ENCODE measurements at regions not wholly inside any gene's neighbourhood (a gene's known extent, or its start where the extent isn't known, plus 50 kb on each side); places are given as distances from the start of the nearest gene placed in this dataset.

- no peak for TF ChIP-seq CTCF (IDR thresholded peaks at IDR 0.05; ENCODE audit: low read depth, low read length)
- DNase-seq (ENCODE audit: extremely low read depth, low read depth): no peak
Measured at GRCh38 chr13:28588296-28588695, 70.6 kb upstream of the POMP start.

GRCh38 chr13:28587174-28587540 is 71.8 kb upstream of the POMP start:
- no peak for DNase-seq (ENCODE audit: extremely low read depth, low read depth)
- no peak for TF ChIP-seq CTCF (IDR thresholded peaks at IDR 0.05; ENCODE audit: low read depth, low read length)

- no peak for DNase-seq (ENCODE audit: extremely low read depth, low read depth)
- TF ChIP-seq CTCF (IDR thresholded peaks at IDR 0.05; ENCODE audit: low read depth, low read length): no peak
Measured at GRCh38 chr13:28586439-28587173, 72.3 kb upstream of the POMP start.

- DNase-seq (ENCODE audit: extremely low read depth, low read depth): no peak
- TF ChIP-seq CTCF (IDR thresholded peaks at IDR 0.05; ENCODE audit: low read depth, low read length): no peak
Measured at GRCh38 chr13:28585561-28585960, 73.4 kb upstream of the POMP start.

DNA sequence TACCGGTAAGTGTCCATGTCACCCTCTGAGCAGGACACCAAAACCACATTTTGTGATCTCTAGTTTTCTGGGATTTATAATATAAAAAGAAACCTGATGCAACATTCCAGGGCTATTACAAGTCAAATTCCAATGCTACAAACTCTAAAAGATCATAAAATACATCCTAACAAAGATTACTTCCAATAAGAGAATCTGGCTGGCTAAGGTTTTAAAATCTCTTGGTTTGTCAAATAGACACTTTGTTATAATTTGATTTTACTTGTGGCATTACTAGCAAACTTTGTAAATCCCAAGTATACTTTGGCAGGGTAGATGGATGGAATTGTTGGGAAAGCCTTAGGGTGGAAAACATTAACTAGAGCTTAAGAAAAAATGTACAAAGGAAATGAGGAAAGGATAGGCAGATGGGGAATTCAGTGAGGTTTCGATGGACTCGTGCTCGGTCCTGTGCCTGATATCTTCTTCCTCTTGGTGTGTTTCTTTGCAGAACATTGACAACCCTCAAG is 74.0 kb upstream of the POMP start:
- TF ChIP-seq CTCF (IDR thresholded peaks at IDR 0.05; ENCODE audit: low read depth, low read length): no peak
- peak; percentile 30 for DNase-seq (ENCODE audit: extremely low read depth, low read depth)

- TF ChIP-seq CTCF (IDR thresholded peaks at IDR 0.05; ENCODE audit: low read depth, low read length): no peak
- DNase-seq (ENCODE audit: extremely low read depth, low read depth): no peak
Measured at GRCh38 chr13:28583651-28584091, 75.3 kb upstream of the POMP start.

GRCh38 chr13:28582892-28583240 is 76.1 kb upstream of the POMP start:
- no peak for DNase-seq (ENCODE audit: extremely low read depth, low read depth)
- no peak for TF ChIP-seq CTCF (IDR thresholded peaks at IDR 0.05; ENCODE audit: low read depth, low read length)
